Activated CD8-positive, alpha-beta T cell treated with anti-CD3 and anti-CD28 coated beads for 36 hours (primary cell): ENCODE measurements at regions not wholly inside any gene's neighbourhood (a gene's known extent, or its start where the extent isn't known, plus 50 kb on each side); places are given as distances from the start of the nearest gene placed in this dataset.

Experiments used
- ATAC-seq: fragments of 200-7000 bp; cut with Tn5 transposase; one replicate; pipeline ENCODE4 v1.10.0; 2021; ENCODE audit warnings: mild to moderate bottlenecking, moderate library complexity
- CTCF ChIA-PET: fragments of 350-600 bp; sonication (Branson Sonifier 250); formaldehyde crosslinking; loops from one replicate; lab custom pipeline; 2021; ENCODE audit warnings: antibody characterized with exemption; lab: Charles Lee
- POLR2A ChIA-PET: fragments of 350-600 bp; sonication (Branson Sonifier 250); formaldehyde crosslinking; loops from one replicate; lab custom pipeline; 2021; ENCODE audit warnings: antibody characterized with exemption; lab: Charles Lee
- DNase-seq: peaks from one replicate; pipeline ENCODE4 v3.0.0-alpha.2; 2020
- H3K27ac Mint-ChIP-seq: one replicate; pipeline ENCODE4 v1.8.0; 2021; ENCODE audit warnings: mild to moderate bottlenecking, mixed read lengths
- H3K27me3 Mint-ChIP-seq: one replicate; pipeline ENCODE4 v1.8.0; 2021; ENCODE audit warnings: mixed read lengths
- H3K36me3 Mint-ChIP-seq: one replicate; pipeline ENCODE4 v1.8.0; 2021; ENCODE audit warnings: low read depth, mixed read lengths
- H3K4me1 Mint-ChIP-seq: one replicate; pipeline ENCODE4 v1.8.0; 2021; ENCODE audit warnings: low read depth, mixed read lengths
- H3K4me3 Mint-ChIP-seq: one replicate; pipeline ENCODE4 v1.8.0; 2021; ENCODE audit warnings: mild to moderate bottlenecking, moderate library complexity, mixed read lengths
- H3K9me3 Mint-ChIP-seq: one replicate; pipeline ENCODE4 v1.8.0; 2021; ENCODE audit warnings: mixed read lengths
- intact Hi-C: fragments of 100-400 bp; cut with micrococcal nuclease; formaldehyde crosslinking; loops from one replicate; pipeline ENCODE4 v1.10.0; 2022
- TF ChIP-seq, protein P1 (sequence below): fragments of 200-600 bp; IDR thresholded peaks from one replicate; pipeline ENCODE4 v1.8.0; 2022; ENCODE audit warnings: antibody characterized with exemption, mild to moderate bottlenecking

DNA sequence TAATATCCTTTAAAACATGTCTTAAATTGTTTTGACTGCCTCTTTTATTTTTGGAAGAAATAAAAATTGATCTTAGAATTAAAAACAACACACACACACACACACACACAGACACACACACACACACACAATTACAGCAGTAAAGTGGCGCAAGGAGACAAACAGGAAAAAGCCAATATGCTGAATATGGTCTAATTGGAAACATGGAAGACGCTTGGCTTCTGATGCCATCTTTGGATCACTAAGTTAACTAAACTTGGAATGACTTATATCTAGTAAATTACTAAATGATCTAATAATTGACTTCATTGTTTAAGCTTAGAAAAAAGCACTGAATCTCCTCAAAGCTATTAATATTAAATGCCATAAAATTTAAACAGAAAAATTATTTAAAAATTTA, 1093.4 kb downstream of the ADGRL3 start:
- DNase-seq (no peak), ATAC-seq (no peak)
- POLR2A ChIA-PET, result no interaction called here
- no peak overlapping the region for H3K27ac Mint-ChIP-seq
- intact Hi-C loops, result no loop called here
- CTCF ChIA-PET, result no interaction called here
- no peak overlapping the region for H3K4me3 Mint-ChIP-seq
- no peaks in the 10 kb centered on the region for H3K36me3 Mint-ChIP-seq
- H3K4me1 Mint-ChIP-seq, result no peaks in the 10 kb centered on the region
- TF ChIP-seq, protein P1, sequence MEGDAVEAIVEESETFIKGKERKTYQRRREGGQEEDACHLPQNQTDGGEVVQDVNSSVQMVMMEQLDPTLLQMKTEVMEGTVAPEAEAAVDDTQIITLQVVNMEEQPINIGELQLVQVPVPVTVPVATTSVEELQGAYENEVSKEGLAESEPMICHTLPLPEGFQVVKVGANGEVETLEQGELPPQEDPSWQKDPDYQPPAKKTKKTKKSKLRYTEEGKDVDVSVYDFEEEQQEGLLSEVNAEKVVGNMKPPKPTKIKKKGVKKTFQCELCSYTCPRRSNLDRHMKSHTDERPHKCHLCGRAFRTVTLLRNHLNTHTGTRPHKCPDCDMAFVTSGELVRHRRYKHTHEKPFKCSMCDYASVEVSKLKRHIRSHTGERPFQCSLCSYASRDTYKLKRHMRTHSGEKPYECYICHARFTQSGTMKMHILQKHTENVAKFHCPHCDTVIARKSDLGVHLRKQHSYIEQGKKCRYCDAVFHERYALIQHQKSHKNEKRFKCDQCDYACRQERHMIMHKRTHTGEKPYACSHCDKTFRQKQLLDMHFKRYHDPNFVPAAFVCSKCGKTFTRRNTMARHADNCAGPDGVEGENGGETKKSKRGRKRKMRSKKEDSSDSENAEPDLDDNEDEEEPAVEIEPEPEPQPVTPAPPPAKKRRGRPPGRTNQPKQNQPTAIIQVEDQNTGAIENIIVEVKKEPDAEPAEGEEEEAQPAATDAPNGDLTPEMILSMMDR, result no peak
- H3K27me3 Mint-ChIP-seq, result no peaks in the 10 kb centered on the region
- peaks cover 3% of the 10 kb centered on the region for H3K9me3 Mint-ChIP-seq

DNA sequence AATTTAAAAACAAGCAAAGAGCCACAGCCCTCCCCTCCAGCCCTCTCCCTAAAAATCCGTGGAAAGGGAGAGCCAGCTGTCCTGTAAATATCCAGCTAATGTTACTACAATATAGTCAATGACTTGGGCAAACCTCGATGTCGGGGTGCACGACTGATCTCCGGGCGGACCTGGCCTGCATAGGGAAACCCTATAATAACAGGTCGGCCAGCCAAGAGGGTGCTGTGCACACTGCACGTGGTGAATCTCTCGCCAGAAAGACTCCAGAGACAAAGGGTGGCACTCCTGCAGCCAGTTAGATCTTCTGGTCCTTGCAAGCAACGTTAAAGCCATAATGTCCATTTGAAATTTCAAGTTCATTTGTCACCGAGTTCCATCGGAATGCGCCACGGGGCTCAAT, 1092.8 kb downstream of the ADGRL3 start:
- H3K36me3 Mint-ChIP-seq, result no peaks in the 10 kb centered on the region
- no peak overlapping the region for H3K27ac Mint-ChIP-seq
- no peak for DNase-seq
- H3K27me3 Mint-ChIP-seq, result no peaks in the 10 kb centered on the region
- H3K4me1 Mint-ChIP-seq, result no peaks in the 10 kb centered on the region
- H3K9me3 Mint-ChIP-seq, result peaks cover 2% of the 10 kb centered on the region
- ATAC-seq, result no peak
- TF ChIP-seq, protein P1, result no peak
- intact Hi-C loops, result no loop called here
- ChIA-PET CTCF (no interaction called here), POLR2A (no interaction called here)
- H3K4me3 Mint-ChIP-seq, result no peak overlapping the region

DNA sequence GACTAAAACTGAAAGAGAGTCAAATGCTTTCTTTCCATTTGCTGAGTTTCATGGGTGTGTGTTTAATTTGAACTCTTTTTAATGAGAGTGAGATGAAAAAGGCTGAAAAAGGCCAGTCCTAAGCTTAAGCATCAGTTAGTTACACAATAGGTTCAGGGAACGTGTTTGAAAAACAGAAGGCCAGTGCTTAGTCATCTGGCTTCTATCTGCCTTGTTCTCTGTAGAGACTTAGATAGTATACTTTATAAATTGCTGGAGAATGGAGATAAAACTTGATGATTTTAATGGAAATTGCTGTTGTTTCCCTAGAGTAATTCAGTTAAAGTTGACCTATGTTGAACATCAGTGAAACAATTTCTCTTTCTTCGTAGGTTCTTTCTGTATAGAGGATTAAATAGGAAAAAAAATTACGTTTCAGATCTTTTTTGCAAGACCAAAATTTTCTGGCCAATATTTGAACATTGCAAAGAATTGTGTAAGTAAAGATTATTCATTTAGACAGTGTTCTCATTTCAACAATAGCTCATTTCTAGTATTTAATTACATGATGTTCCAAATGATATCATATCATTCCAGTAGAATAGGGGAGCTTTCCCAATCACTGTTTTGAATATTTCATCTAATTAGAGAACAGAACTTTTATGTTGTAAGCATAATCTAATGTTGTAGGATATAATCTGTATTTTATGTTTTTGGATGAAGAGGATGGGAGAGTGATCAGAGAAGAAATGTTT, 1088.8 kb downstream of the ADGRL3 start:
- no peaks in the 10 kb centered on the region for H3K27me3 Mint-ChIP-seq

DNA sequence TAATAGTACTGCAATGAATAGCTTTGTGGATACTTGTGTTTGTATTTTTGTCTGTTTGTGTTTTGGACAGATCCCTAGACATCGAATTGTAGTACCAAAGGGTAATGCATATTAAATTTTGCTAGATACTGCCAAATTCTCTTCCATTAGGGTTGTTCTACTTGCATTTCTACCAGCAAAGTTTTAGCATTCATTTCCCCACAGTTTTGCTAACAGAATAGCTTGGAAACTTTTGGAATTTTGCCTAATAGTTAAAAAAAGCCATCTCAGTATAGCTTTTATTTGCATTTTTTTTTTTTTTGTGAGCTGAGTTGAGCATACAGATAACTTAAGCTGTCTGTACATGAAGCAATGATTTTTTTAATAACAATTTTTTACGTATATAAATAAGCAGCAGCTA, 1084.9 kb downstream of the ADGRL3 start:
- Mint-ChIP-seq H3K9me3 (peaks cover 2% of the 10 kb centered on the region), H3K36me3 (no peaks in the 10 kb centered on the region), H3K27ac (no peak overlapping the region), H3K27me3 (no peaks in the 10 kb centered on the region), H3K4me1 (no peaks in the 10 kb centered on the region), H3K4me3 (no peak overlapping the region)
- ChIA-PET CTCF (no interaction called here), POLR2A (no interaction called here)
- intact Hi-C loops, result no loop called here
- TF ChIP-seq, protein P1, result no peak
- ATAC-seq, result no peak
- DNase-seq, result no peak

More for the DNA sequence above, 1088.8 kb downstream of the ADGRL3 start:
- DNase-seq (no peak), ATAC-seq (no peak)
- Mint-ChIP-seq H3K27ac (no peak overlapping the region), H3K4me3 (no peak overlapping the region), H3K36me3 (no peaks in the 10 kb centered on the region), H3K9me3 (no peaks in the 10 kb centered on the region), H3K4me1 (no peaks in the 10 kb centered on the region)
- TF ChIP-seq, protein P1, result no peak
- intact Hi-C loops, result no loop called here
- POLR2A ChIA-PET, result no interaction called here
- CTCF ChIA-PET, result no interaction called here

DNA sequence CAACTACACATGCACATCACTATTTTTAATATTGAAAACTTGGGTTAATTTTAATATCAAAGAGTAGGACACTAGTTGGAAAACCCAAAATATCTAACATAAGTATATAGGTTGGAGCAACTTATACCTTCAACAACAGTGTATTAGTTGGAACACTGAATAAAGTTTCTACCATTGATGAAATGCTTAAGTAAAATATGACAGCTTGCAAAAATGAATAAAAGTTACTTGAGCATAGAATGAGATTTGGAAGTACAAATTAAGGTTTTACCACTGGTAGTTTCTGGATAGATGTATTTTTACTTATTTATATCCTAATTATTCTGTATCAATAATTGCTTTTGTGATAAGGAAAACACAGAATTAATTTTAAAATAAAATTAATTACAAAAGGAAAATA, 1079.6 kb downstream of the ADGRL3 start:
- TF ChIP-seq, protein P1, result no peak
- POLR2A ChIA-PET, result no interaction called here
- Mint-ChIP-seq H3K4me3 (no peak overlapping the region), H3K27me3 (no peaks in the 10 kb centered on the region), H3K4me1 (no peaks in the 10 kb centered on the region), H3K27ac (no peak overlapping the region), H3K9me3 (peaks cover 5% of the 10 kb centered on the region), H3K36me3 (no peaks in the 10 kb centered on the region)
- CTCF ChIA-PET, result no interaction called here
- intact Hi-C loops, result no loop called here
- DNase-seq, result no peak
- ATAC-seq, result no peak
